H1 (cell line): ENCODE measurements at regions not wholly inside any gene's neighbourhood (a gene's known extent, or its start where the extent isn't known, plus 50 kb on each side); places are given as distances from the start of the nearest gene placed in this dataset.

Source experiments
- CTCF ChIA-PET: fragments of 300-600 bp; sonication (Branson Sonifier 250); formaldehyde crosslinking; loops from one replicate; lab custom pipeline; 2021; ENCODE audit not compliant: partially characterized antibody; lab: Charles Lee
- POLR2A ChIA-PET: fragments of 300-600 bp; sonication (Branson Sonifier 250); formaldehyde crosslinking; loops from one replicate; lab custom pipeline; 2021; ENCODE audit warnings: inconsistent platforms; ENCODE audit not compliant: partially characterized antibody; lab: Charles Lee
- DNase-seq, 2 experiments: peaks; one replicate each; pipeline versions ENCODE4 v3.0.0 to v3.0.0-alpha.2; 2010 to 2022; ENCODE audit warnings: low spot score in 2 of 2, low read depth in 1 of 2, mixed read lengths in 1 of 2
- FAIRE-seq: peaks from 2 replicates; lab custom pipeline; 2011; peaks lifted over from hg19 to GRCh38; lab: Jason Lieb, UNC
- H2AFZ ChIP-seq: 2 replicates; pipeline ENCODE4 v1.8.1; 2012; ENCODE audit warnings: low read length, inconsistent platforms
- H2AK5ac ChIP-seq: 2 replicates; pipeline ENCODE4 v1.6.1; 2013; ENCODE audit warnings: low read depth, low read length
- H2BK120ac ChIP-seq: replicated peaks from 2 replicates; pipeline ENCODE3; 2013; ENCODE audit warnings: low read depth, low read length, inconsistent platforms
- H2BK12ac ChIP-seq: 2 replicates; pipeline ENCODE4 v1.6.1; 2013; ENCODE audit warnings: low read depth, low read length
- H2BK15ac ChIP-seq: 2 replicates; pipeline ENCODE4 v1.6.1; 2013; ENCODE audit warnings: low read length
- H2BK20ac ChIP-seq: 2 replicates; pipeline ENCODE4 v1.6.1; 2013; ENCODE audit warnings: low read length
- H2BK5ac ChIP-seq: 2 replicates; pipeline ENCODE4 v1.6.1; 2013; ENCODE audit warnings: low read depth, low read length
- H3K14ac ChIP-seq: 2 replicates; pipeline ENCODE4 v1.6.1; 2013; ENCODE audit warnings: inconsistent platforms; ENCODE audit not compliant: insufficient read length
- H3K18ac ChIP-seq: 2 replicates; pipeline ENCODE4 v1.6.1; 2013; ENCODE audit warnings: low read length; ENCODE audit errors: extremely low read depth
- H3K23ac ChIP-seq: 2 replicates; pipeline ENCODE4 v1.6.1; 2013; ENCODE audit warnings: inconsistent platforms; ENCODE audit not compliant: insufficient read length
- H3K23me2 ChIP-seq: 2 replicates; pipeline ENCODE4 v1.6.1; 2013; ENCODE audit warnings: low read depth, low read length
- H3K27ac ChIP-seq: 2 replicates; pipeline ENCODE4 v1.6.1; 2011; ENCODE audit warnings: low read depth, low read length, inconsistent platforms
- H3K27me3 ChIP-seq, 4 experiments: replicated peaks in 1 of 4; 1 replicate in 1 of 4; 2 replicates in 3 of 4; pipeline versions ENCODE4 v1.6.1 to v1.8.1; 2011 to 2013; ENCODE audit warnings: low read length in 3 of 4, mild to moderate bottlenecking in 3 of 4, inconsistent platforms in 2 of 4, mixed read lengths in 2 of 4, moderate library complexity in 1 of 4; ENCODE audit not compliant: control insufficient read depth in 3 of 4, insufficient read depth in 3 of 4; ENCODE audit errors: extremely low read depth in 1 of 4
- H3K36me3 ChIP-seq, 4 experiments: 2 replicates each; pipeline versions ENCODE4 v1.6.1 to v1.8.1; 2011 to 2013; ENCODE audit warnings: mild to moderate bottlenecking in 4 of 4, low read length in 3 of 4, moderate library complexity in 2 of 4, control low read depth in 1 of 4, inconsistent platforms in 1 of 4; ENCODE audit not compliant: insufficient read depth in 4 of 4, control insufficient read depth in 2 of 4
- H3K4ac ChIP-seq: replicated peaks from 2 replicates; pipeline ENCODE3; 2013; ENCODE audit warnings: low read length, low read depth, mixed read lengths, inconsistent platforms; ENCODE audit not compliant: insufficient read length
- H3K4me1 ChIP-seq, 4 experiments: replicated peaks in 1 of 4; 1 replicate in 1 of 4; 2 replicates in 3 of 4; pipeline versions ENCODE4 v1.6.1 to v1.8.1; 2011 to 2013; ENCODE audit warnings: low read length in 3 of 4, inconsistent platforms in 2 of 4, mixed read lengths in 1 of 4; ENCODE audit not compliant: insufficient read depth in 4 of 4, control insufficient read depth in 3 of 4
- H3K4me2 ChIP-seq, 2 experiments: 2 replicates each; pipeline versions ENCODE4 v1.6.1 to v1.8.1; 2011 to 2013; ENCODE audit warnings: low read depth in 2 of 2, low read length in 2 of 2, control low read depth in 1 of 2, inconsistent platforms in 1 of 2, mild to moderate bottlenecking in 1 of 2; ENCODE audit not compliant: insufficient read depth in 1 of 2
- H3K4me3 ChIP-seq, 4 experiments: fragments of 200-600, 300-600 bp in 1 of 4; sonication (generic), shearing (Covaris generic), sonication (Bioruptor Twin) in 1 of 4; 2 replicates each; pipeline versions ENCODE4 v1.5.1 to v1.8.1; 2011 to 2016; ENCODE audit warnings: low read length in 4 of 4, low read depth in 3 of 4, control low read depth in 2 of 4, inconsistent platforms in 2 of 4, mild to moderate bottlenecking in 2 of 4, mixed read lengths in 1 of 4, moderate library complexity in 1 of 4; ENCODE audit not compliant: insufficient read depth in 2 of 4; ENCODE audit errors: extremely low read depth in 1 of 4
- H3K56ac ChIP-seq: replicated peaks from 2 replicates; pipeline ENCODE3; 2013; ENCODE audit warnings: low read depth, mild to moderate bottlenecking, mixed read lengths, low read length, inconsistent platforms; ENCODE audit not compliant: insufficient read length
- H3K79me1 ChIP-seq: 2 replicates; pipeline ENCODE4 v1.6.1; 2013; ENCODE audit warnings: low read depth, low read length, control low read depth
- H3K79me2 ChIP-seq, 2 experiments: 2 replicates each; pipeline versions ENCODE4 v1.6.1 to v1.8.1; 2012 to 2013; ENCODE audit warnings: low read length in 2 of 2, mild to moderate bottlenecking in 2 of 2, inconsistent platforms in 1 of 2; ENCODE audit not compliant: insufficient read depth in 2 of 2, control insufficient read depth in 1 of 2
- H3K9ac ChIP-seq, 4 experiments: replicated peaks in 1 of 4; 1 replicate in 1 of 4; 2 replicates in 3 of 4; pipeline versions ENCODE4 v1.6.1 to v1.8.1; 2011 to 2013; ENCODE audit warnings: low read depth in 3 of 4, low read length in 3 of 4, control low read depth in 2 of 4, mild to moderate bottlenecking in 2 of 4, moderate library complexity in 2 of 4, inconsistent platforms in 1 of 4; ENCODE audit errors: extremely low read depth in 1 of 4
- H3K9me3 ChIP-seq, 2 experiments: 2 replicates each; pipeline versions ENCODE4 v1.6.1 to v1.8.1; 2012 to 2013; ENCODE audit warnings: mild to moderate bottlenecking in 2 of 2, moderate library complexity in 2 of 2, control low read depth in 1 of 2, inconsistent platforms in 1 of 2, low read depth in 1 of 2, low read length in 1 of 2, mixed read lengths in 1 of 2; ENCODE audit not compliant: insufficient read depth in 2 of 2
- H4K20me1 ChIP-seq, 2 experiments: replicated peaks in 1 of 2; 2 replicates each; pipeline versions ENCODE3 to v1.8.1; 2011 to 2013; ENCODE audit warnings: inconsistent platforms in 2 of 2, low read length in 2 of 2, mild to moderate bottlenecking in 1 of 2; ENCODE audit not compliant: insufficient read depth in 2 of 2, control insufficient read depth in 1 of 2
- H4K5ac ChIP-seq: 2 replicates; pipeline ENCODE4 v1.6.1; 2013; ENCODE audit warnings: low read length, low read depth, mixed read lengths, inconsistent platforms; ENCODE audit not compliant: insufficient read length
- H4K8ac ChIP-seq: 2 replicates; pipeline ENCODE4 v1.8.0; 2013; ENCODE audit warnings: mild to moderate bottlenecking, moderate library complexity, low read length, inconsistent platforms; ENCODE audit not compliant: insufficient read depth; ENCODE audit errors: extremely low read depth
- H4K91ac ChIP-seq: replicated peaks from 2 replicates; pipeline ENCODE3; 2013; ENCODE audit warnings: low read length, mixed read lengths, inconsistent platforms; ENCODE audit not compliant: insufficient read length
- ASH2L ChIP-seq: fragments of 200-600, 300-600 bp; sonication (generic); IDR thresholded peaks from one replicate; pipeline ENCODE4 v1.7.1; 2017; ENCODE audit warnings: low read length
- EZH2 ChIP-seq: fragments of 200-600 bp; sonication (generic); IDR thresholded peaks from 2 replicates; pipeline ENCODE4 v1.7.1; 2012; ENCODE audit warnings: low read depth, mild to moderate bottlenecking, moderate library complexity, low read length, inconsistent platforms; ENCODE audit not compliant: severe bottlenecking
- JUND ChIP-seq: IDR thresholded peaks from 2 replicates; pipeline ENCODE4 v1.6.1; 2011; ENCODE audit warnings: mild to moderate bottlenecking, improper control_type of control experiment, low read length
- NANOG ChIP-seq: IDR thresholded peaks from 2 replicates; pipeline ENCODE4 v1.6.1; 2011; ENCODE audit warnings: low read length, low read depth, mild to moderate bottlenecking, inconsistent platforms; ENCODE audit not compliant: insufficient read depth, poor library complexity, severe bottlenecking
- NRF1 ChIP-seq: IDR thresholded peaks from 2 replicates; pipeline ENCODE4 v1.6.1; 2011; ENCODE audit warnings: mild to moderate bottlenecking, low read depth, low read length, improper control_type of control experiment
- PHF8 ChIP-seq: fragments of 200-600 bp; sonication (generic); conservative IDR thresholded peaks from 2 replicates; pipeline ENCODE4 v1.7.1; 2012; ENCODE audit warnings: low read depth, mild to moderate bottlenecking, inconsistent platforms, low read length, moderate library complexity
- RAD21 ChIP-seq, 2 experiments: IDR thresholded peaks in 1 of 2; conservative IDR thresholded peaks in 1 of 2; 2 replicates each; pipeline ENCODE4 v1.6.1; 2011; ENCODE audit warnings: low read depth in 2 of 2, low read length in 2 of 2, improper control_type of control experiment in 1 of 2, inconsistent platforms in 1 of 2, mild to moderate bottlenecking in 1 of 2, moderate library complexity in 1 of 2
- SIN3A ChIP-seq, 2 experiments: IDR thresholded peaks in 1 of 2; conservative IDR thresholded peaks in 1 of 2; 2 replicates each; pipeline ENCODE4 v1.6.1; 2011 to 2012; ENCODE audit warnings: low read length in 2 of 2, improper control_type of control experiment in 1 of 2, low read depth in 1 of 2, mild to moderate bottlenecking in 1 of 2
- SIX5 ChIP-seq: IDR thresholded peaks from 2 replicates; pipeline ENCODE4 v1.6.1; 2011; ENCODE audit warnings: mild to moderate bottlenecking, low read depth, low read length
- SP1 ChIP-seq: IDR thresholded peaks from 2 replicates; pipeline ENCODE4 v1.6.1; 2011; ENCODE audit warnings: low read depth, low read length
- SRF ChIP-seq: IDR thresholded peaks from 2 replicates; pipeline ENCODE4 v1.6.1; 2011; ENCODE audit warnings: mild to moderate bottlenecking, low read depth, low read length, moderate library complexity
- TAF1 ChIP-seq: IDR thresholded peaks from 2 replicates; pipeline ENCODE4 v1.6.1; 2011; ENCODE audit warnings: mild to moderate bottlenecking, low read depth, low read length
- TBP ChIP-seq: IDR thresholded peaks from 2 replicates; pipeline ENCODE4 v1.6.1; 2011; ENCODE audit warnings: low read depth, low read length, improper control_type of control experiment
- TCF12 ChIP-seq: IDR thresholded peaks from 2 replicates; pipeline ENCODE4 v1.6.1; 2011; ENCODE audit warnings: low read depth, mild to moderate bottlenecking, low read length
- YY1 ChIP-seq: IDR thresholded peaks from 2 replicates; pipeline ENCODE4 v1.6.1; 2011; ENCODE audit warnings: low read depth, mild to moderate bottlenecking, low read length
- WGBS, 2 experiments: shearing (Covaris generic) in 1 of 2; methylation state at CpG; one replicate each; pipeline versions ENCODE4 v1.1.6 to v1.1.7; 2013 to 2015; ENCODE audit warnings: low lambda C conversion rate in 2 of 2, mixed read lengths in 2 of 2, inconsistent platforms in 1 of 2, low coverage in 1 of 2, missing lambda C conversion rate in 1 of 2; ENCODE audit not compliant: insufficient replicate concordance in 2 of 2, insufficient coverage in 1 of 2, insufficient read length in 1 of 2; ENCODE audit errors: extremely low coverage in 1 of 2, missing lambda C conversion rate in 1 of 2; 5-methylcytosine and 5-hydroxymethylcytosine counted together

DNA sequence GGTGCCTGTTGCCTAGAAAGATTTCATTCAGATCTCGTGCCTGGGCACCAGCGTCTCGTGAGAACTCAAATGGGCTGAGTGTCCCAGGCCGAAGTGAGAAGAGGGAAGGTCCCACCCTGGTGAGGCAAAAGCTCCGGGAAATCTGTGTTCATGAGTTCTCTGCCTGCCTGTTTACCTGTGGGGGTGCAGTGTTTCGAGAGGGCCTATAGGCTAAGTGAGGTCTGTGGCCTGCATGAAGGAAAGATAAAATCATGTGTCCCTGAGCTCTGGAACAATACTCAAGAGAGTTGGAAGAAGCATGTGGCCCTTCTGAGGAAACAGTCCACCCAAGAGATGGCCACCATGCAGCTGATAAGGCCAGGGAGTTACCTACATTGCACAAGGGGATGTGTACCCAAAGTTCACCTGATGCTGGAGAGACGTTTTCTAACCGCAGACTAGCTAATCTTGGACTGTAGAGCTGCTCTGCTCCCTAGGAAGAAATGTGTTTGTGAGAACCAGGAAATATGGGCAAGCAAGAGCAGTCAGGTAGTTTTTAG, 63.5 kb upstream of the ST3GAL5 start:
- Histone ChIP-seq H4K5ac (no peak overlapping the region), H3K27ac (no peak overlapping the region), H3K9me3 (peaks cover 2 to 3% of the 10 kb centered on the region in 2 experiments; a peak in 2 of 4 replicates), H3K79me1 (no peaks in the 10 kb centered on the region), H2BK12ac (no peak overlapping the region), H4K8ac (no peak overlapping the region), H3K4me3 (no peak overlapping the region), H2BK120ac (no peak overlapping the region), H3K23ac (no peak overlapping the region), H2BK5ac (no peak overlapping the region), H3K4me1 (peaks cover 0 to 7% (median 4%) of the 10 kb centered on the region in 4 experiments; a peak in 3 of 7 replicates), H3K18ac (no peak overlapping the region), H3K27me3 (no peaks in the 10 kb centered on the region), H3K4ac (no peak overlapping the region), H3K36me3 (no peaks in the 10 kb centered on the region), H3K23me2 (no peaks in the 10 kb centered on the region), H2BK20ac (no peak overlapping the region), H3K79me2 (no peaks in the 10 kb centered on the region), H3K56ac (no peak overlapping the region), H3K9ac (no peak overlapping the region), H4K91ac (no peak overlapping the region), H3K4me2 (no peak overlapping the region), H3K14ac (no peak overlapping the region), H4K20me1 (no peaks in the 10 kb centered on the region), H2AFZ (no peak overlapping the region), H2BK15ac (no peak overlapping the region), H2AK5ac (no peak overlapping the region)
- ChIA-PET POLR2A (no interaction called here), CTCF (interaction anchor here (1.1 to 1.6 kb wide), 3 partner anchors 10 to 126 kb away, joined by 3 to 5 read pairs (median 3); no protein-coding TSS in a partner anchor)
- no peak for FAIRE-seq
- WGBS, 2 experiments, result 84% methylated on average over 8 of the region's 8 CpGs; no CpG with 5 or more reads in 1 of the 2 experiments
- DNase-seq, result no peak
- TF ChIP-seq TCF12 (no peak), SP1 (no peak), RAD21 (IDR thresholded peaks at IDR 0.05 in 1 of 2, conservative IDR thresholded peaks at IDR 0.05 in 1 of 2; ENCODE audit: low read depth in 2 of 2, low read length in 2 of 2) (no peak), SIX5 (no peak), SRF (no peak), PHF8 (no peak), ASH2L (no peak), TBP (no peak), NANOG (no peak), YY1 (no peak), SIN3A (conservative IDR thresholded peaks at IDR 0.05 in 1 of 2, IDR thresholded peaks at IDR 0.05 in 1 of 2; ENCODE audit: low read depth in 1 of 2, low read length in 2 of 2) (no peak), NRF1 (no peak), TAF1 (no peak), EZH2 (no peak), JUND (no peak)
